HEK293T (cell line): ENCODE measurements at regions not wholly inside any gene's neighbourhood (a gene's known extent, or its start where the extent isn't known, plus 50 kb on each side); places are given as distances from the start of the nearest gene placed in this dataset.

ENCODE experiments used
- HDGF ChIP-seq: fragments of 450-650 bp; IDR thresholded peaks from 2 replicates; pipeline ENCODE4 v1.6.1; 2017; ENCODE audit warnings: antibody characterized with exemption, borderline replicate concordance
- TARDBP ChIP-seq: fragments of 450-650 bp; IDR thresholded peaks from 2 replicates; pipeline ENCODE4 v1.6.1; 2016

DNA sequence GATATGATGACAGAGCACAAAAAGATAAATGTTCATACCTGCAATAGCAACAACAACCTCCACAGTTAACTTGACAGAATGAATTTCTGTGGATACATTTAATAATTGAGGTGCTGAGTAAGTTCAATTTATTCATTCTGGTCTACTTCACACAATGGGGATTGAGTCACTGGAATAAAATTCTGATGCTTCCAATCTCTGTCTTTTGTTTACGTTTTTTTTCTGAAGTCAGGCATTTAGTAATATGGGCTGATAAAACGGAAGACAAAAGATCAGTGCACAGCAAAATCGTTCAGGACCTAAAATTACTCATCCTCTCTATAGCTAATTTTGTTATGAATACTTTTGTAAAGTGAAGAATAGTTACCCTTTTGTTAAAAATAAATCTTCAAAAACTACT lies 565.9 kb upstream of the CCDC54 start:
- TF ChIP-seq HDGF: no peak
- TF ChIP-seq TARDBP: no peak
